ENCODE measurements at regions not wholly inside any gene's neighbourhood (a gene's known extent, or its start where the extent isn't known, plus 50 kb on each side); places are given as distances from the start of the nearest gene placed in this dataset.
"Not testable (repeated sequence)": the region's sequence is repeated elsewhere in the genome, so short reads cannot be mapped to it uniquely, and the experiment has no call there.

GRCh38 chr5:18395126-18396110 is 761.2 kb downstream of the TAF11L14 start:
- H3K36me3 ChIP-seq: no peaks in the 10 kb centered on the region
- DNase-seq (ENCODE audit: low read depth in 1 of 2, low spot score in 1 of 2): peak in 1 of 2 donors; percentile 9

GRCh38 chr5:18397371-18397770 is 763.1 kb downstream of the TAF11L14 start:
- no peak for TF ChIP-seq CTCF (IDR thresholded peaks at IDR 0.05; ENCODE audit: low read depth, low read length)
- Histone ChIP-seq H3K4me3 (no peak overlapping the region), H3K36me3 (no peaks in the 10 kb centered on the region), H3K9me3 (ENCODE audit: low read depth) (no peaks in the 10 kb centered on the region), H3K27me3 (no peaks in the 10 kb centered on the region), H3K4me1 (ENCODE audit: low read depth) (peaks cover 3% of the 10 kb centered on the region), H3K27ac (no peak overlapping the region)
- no peak for DNase-seq (ENCODE audit: low read depth in 1 of 2, low spot score in 1 of 2)

More at GRCh38 chr5:18395126-18396110, 761.2 kb downstream of the TAF11L14 start:
- no peaks in the 10 kb centered on the region for H3K9me3 ChIP-seq (ENCODE audit: low read depth)
- peaks cover 3% of the 10 kb centered on the region for H3K4me1 ChIP-seq (ENCODE audit: low read depth)
- no peak overlapping the region for H3K4me3 ChIP-seq
- H3K27me3 ChIP-seq: no peaks in the 10 kb centered on the region
- H3K27ac ChIP-seq: no peak overlapping the region
- no peak for TF ChIP-seq CTCF (IDR thresholded peaks at IDR 0.05; ENCODE audit: low read depth, low read length)

GRCh38 chr5:18397891-18398290 is 763.6 kb downstream of the TAF11L14 start:
- Histone ChIP-seq H3K9me3 (ENCODE audit: low read depth) (no peaks in the 10 kb centered on the region), H3K27me3 (no peaks in the 10 kb centered on the region), H3K27ac (no peak overlapping the region), H3K4me1 (ENCODE audit: low read depth) (peaks cover 3% of the 10 kb centered on the region), H3K36me3 (no peaks in the 10 kb centered on the region), H3K4me3 (no peak overlapping the region)
- no peak for TF ChIP-seq CTCF (IDR thresholded peaks at IDR 0.05; ENCODE audit: low read depth, low read length)
- no peak for DNase-seq (ENCODE audit: low read depth in 1 of 2, low spot score in 1 of 2)

- H3K9me3 ChIP-seq (ENCODE audit: low read depth); H3K4me1 ChIP-seq (ENCODE audit: low read depth); H3K27me3 ChIP-seq; DNase-seq (ENCODE audit: low read depth in 1 of 2, low spot score in 1 of 2); H3K4me3 ChIP-seq; H3K36me3 ChIP-seq; H3K27ac ChIP-seq: not testable (repeated sequence)
These were observed 765.4 kb downstream of the TAF11L14 start for GRCh38 chr5:18399461-18400327.

GRCh38 chr5:18403141-18403540 is 768.9 kb downstream of the TAF11L14 start:
- no peaks in the 10 kb centered on the region for H3K4me1 ChIP-seq (ENCODE audit: low read depth)
- no peaks in the 10 kb centered on the region for H3K36me3 ChIP-seq
- no peak for TF ChIP-seq CTCF (IDR thresholded peaks at IDR 0.05; ENCODE audit: low read depth, low read length)
- no peak overlapping the region for H3K27ac ChIP-seq
- no peak overlapping the region for H3K4me3 ChIP-seq
- no peaks in the 10 kb centered on the region for H3K27me3 ChIP-seq
- DNase-seq (ENCODE audit: low read depth in 1 of 2, low spot score in 1 of 2): no peak
- H3K9me3 ChIP-seq (ENCODE audit: low read depth): no peaks in the 10 kb centered on the region

All from cardiac muscle cell (in vitro differentiated cells and primary cell).